ENCODE measurements at regions not wholly inside any gene's neighbourhood (a gene's known extent, or its start where the extent isn't known, plus 50 kb on each side); places are given as distances from the start of the nearest gene placed in this dataset.

GRCh38 chr15:39239562-39239961 is 341.3 kb upstream of the THBS1 start:
- H3K9me3 ChIP-seq (ENCODE audit: low read length), result no peaks in the 10 kb centered on the region
- no peak overlapping the region for H3K9ac ChIP-seq (ENCODE audit: insufficient read depth, low read depth, low read length)
- no peaks in the 10 kb centered on the region for H4K20me1 ChIP-seq (ENCODE audit: insufficient read depth, low read length)
- no peaks in the 10 kb centered on the region for H3K79me2 ChIP-seq (ENCODE audit: insufficient read depth, low read length)
- ATAC-seq, result no peak
- BruUV-seq (replicated peaks), result no TSS peak
- DNase-seq (ENCODE audit: low spot score), result no peak
- H2AFZ ChIP-seq (ENCODE audit: low read length), result no peak overlapping the region
- H3K4me3 ChIP-seq (replicated peaks in 1 of 3; ENCODE audit: insufficient read depth in 1 of 3, low read depth in 2 of 3, low read length in 3 of 3), result no peak overlapping the region
- no peaks in the 10 kb centered on the region for H3K36me3 ChIP-seq (replicated peaks in 1 of 2; ENCODE audit: control insufficient read depth in 1 of 2, insufficient read depth in 2 of 2, low read length in 2 of 2)
- in situ Hi-C loops (cut with HindIII; ENCODE audit: extremely low pct_ligation_motif_present, low pct_unique_long_range_greater_than_20kb), result no loop called here
- no peak overlapping the region for H3K4me2 ChIP-seq (ENCODE audit: low read depth, low read length)
- TF ChIP-seq ISL2 (CRISPR knock-in tag; IDR thresholded peaks at IDR 0.05) (no peak), RCOR2 (CRISPR knock-in tag; IDR thresholded peaks at IDR 0.05) (no peak), HOXA5 (CRISPR knock-in tag; IDR thresholded peaks at IDR 0.05) (no peak), SOX13 (IDR thresholded peaks at IDR 0.05) (no peak), SOX13 (CRISPR knock-in tag; conservative IDR thresholded peaks at IDR 0.05 in 1 of 2, IDR thresholded peaks at IDR 0.05 in 1 of 2) (no peak), U2AF2 (IDR thresholded peaks at IDR 0.05; ENCODE audit: low read depth, low read length) (no peak)
- no peak for FAIRE-seq
- intact Hi-C loops (cut with micrococcal nuclease; ENCODE audit: unreplicated experiment), result no loop called here
- 27% methylated on average over 1 of the region's 1 CpG for WGBS (ENCODE audit: low lambda C conversion rate)
- H3K4me1 ChIP-seq (ENCODE audit: insufficient read depth, low read length), result no peaks in the 10 kb centered on the region
- no peaks in the 10 kb centered on the region for H3K27me3 ChIP-seq (ENCODE audit: control insufficient read depth in 1 of 2, insufficient read depth in 2 of 2, low read length in 2 of 2)
- ChIA-PET CTCF (ENCODE audit: low intra/inter-chr PET ratio, low total read pairs) (no interaction called here), POLR2A (no interaction called here)
- no peak overlapping the region for H3K27ac ChIP-seq (ENCODE audit: extremely low read length, insufficient read depth, low read length)

DNA sequence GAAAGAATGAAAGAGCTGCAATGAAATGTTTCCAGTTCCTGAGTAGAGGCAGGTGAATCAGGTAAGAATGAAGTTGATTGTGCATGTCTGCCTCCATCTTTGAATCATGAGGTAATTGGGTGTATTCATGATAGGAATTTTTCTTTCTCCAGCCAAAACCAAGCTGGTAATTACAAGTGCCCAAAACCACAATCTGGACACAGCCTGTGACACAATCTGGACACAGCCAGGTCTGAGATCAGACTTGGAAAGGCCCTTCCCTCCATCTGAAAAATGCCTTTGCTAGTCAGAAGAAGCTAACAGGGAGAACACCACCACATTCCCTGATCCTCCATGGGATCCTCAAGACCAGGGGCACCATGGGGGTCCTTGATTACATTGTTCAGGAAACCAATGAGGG is 338.5 kb upstream of the THBS1 start:
- intact Hi-C loops (cut with micrococcal nuclease; ENCODE audit: unreplicated experiment), result no loop called here
- H3K4me1 ChIP-seq (ENCODE audit: insufficient read depth, low read length), result no peaks in the 10 kb centered on the region
- no peak overlapping the region for H3K27ac ChIP-seq (ENCODE audit: extremely low read length, insufficient read depth, low read length)
- no peak overlapping the region for H3K4me2 ChIP-seq (ENCODE audit: low read depth, low read length)
- H2AFZ ChIP-seq (ENCODE audit: low read length), result no peak overlapping the region
- no peak overlapping the region for H3K9ac ChIP-seq (ENCODE audit: insufficient read depth, low read depth, low read length)
- no peak for DNase-seq (ENCODE audit: low spot score)
- no peaks in the 10 kb centered on the region for H3K36me3 ChIP-seq (replicated peaks in 1 of 2; ENCODE audit: control insufficient read depth in 1 of 2, insufficient read depth in 2 of 2, low read length in 2 of 2)
- H4K20me1 ChIP-seq (ENCODE audit: insufficient read depth, low read length), result no peaks in the 10 kb centered on the region
- H3K9me3 ChIP-seq (ENCODE audit: low read length), result no peaks in the 10 kb centered on the region
- no peaks in the 10 kb centered on the region for H3K27me3 ChIP-seq (ENCODE audit: control insufficient read depth in 1 of 2, insufficient read depth in 2 of 2, low read length in 2 of 2)
- H3K4me3 ChIP-seq (replicated peaks in 1 of 3; ENCODE audit: insufficient read depth in 1 of 3, low read depth in 2 of 3, low read length in 3 of 3), result no peak overlapping the region
- H3K79me2 ChIP-seq (ENCODE audit: insufficient read depth, low read length), result no peaks in the 10 kb centered on the region
- BruUV-seq (replicated peaks), result no TSS peak
- ChIA-PET POLR2A (no interaction called here), CTCF (ENCODE audit: low intra/inter-chr PET ratio, low total read pairs) (no interaction called here)
- FAIRE-seq, result no peak
- in situ Hi-C loops (cut with HindIII; ENCODE audit: extremely low pct_ligation_motif_present, low pct_unique_long_range_greater_than_20kb), result no loop called here
- no peak for ATAC-seq
- TF ChIP-seq HNF4G (IDR thresholded peaks at IDR 0.05; ENCODE audit: borderline replicate concordance, low read depth, low read length), result no peak
- TF ChIP-seq HNF4G (CRISPR knock-in tag; IDR thresholded peaks at IDR 0.05; ENCODE audit: borderline replicate concordance, low read depth), result no peak
- TF ChIP-seq, protein P1, sequence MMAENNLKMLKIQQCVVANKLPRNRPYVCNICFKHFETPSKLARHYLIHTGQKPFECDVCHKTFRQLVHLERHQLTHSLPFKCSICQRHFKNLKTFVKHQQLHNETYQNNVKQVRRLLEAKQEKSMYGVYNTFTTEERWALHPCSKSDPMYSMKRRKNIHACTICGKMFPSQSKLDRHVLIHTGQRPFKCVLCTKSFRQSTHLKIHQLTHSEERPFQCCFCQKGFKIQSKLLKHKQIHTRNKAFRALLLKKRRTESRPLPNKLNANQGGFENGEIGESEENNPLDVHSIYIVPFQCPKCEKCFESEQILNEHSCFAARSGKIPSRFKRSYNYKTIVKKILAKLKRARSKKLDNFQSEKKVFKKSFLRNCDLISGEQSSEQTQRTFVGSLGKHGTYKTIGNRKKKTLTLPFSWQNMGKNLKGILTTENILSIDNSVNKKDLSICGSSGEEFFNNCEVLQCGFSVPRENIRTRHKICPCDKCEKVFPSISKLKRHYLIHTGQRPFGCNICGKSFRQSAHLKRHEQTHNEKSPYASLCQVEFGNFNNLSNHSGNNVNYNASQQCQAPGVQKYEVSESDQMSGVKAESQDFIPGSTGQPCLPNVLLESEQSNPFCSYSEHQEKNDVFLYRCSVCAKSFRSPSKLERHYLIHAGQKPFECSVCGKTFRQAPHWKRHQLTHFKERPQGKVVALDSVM (CRISPR knock-in tag; IDR thresholded peaks at IDR 0.05), result no peak
- no peak for TF ChIP-seq MEIS2 (CRISPR knock-in tag; IDR thresholded peaks at IDR 0.05)
- TF ChIP-seq HMG20B (CRISPR knock-in tag; conservative IDR thresholded peaks at IDR 0.05), result no peak
- TF ChIP-seq ZNF550 (CRISPR knock-in tag; IDR thresholded peaks at IDR 0.05; ENCODE audit: borderline replicate concordance), result no peak
- no peak for TF ChIP-seq NR0B2 (CRISPR knock-in tag; IDR thresholded peaks at IDR 0.05)
- TF ChIP-seq PHF20 (CRISPR knock-in tag; IDR thresholded peaks at IDR 0.05), result no peak
- no peak for TF ChIP-seq ZNF20 (CRISPR knock-in tag; IDR thresholded peaks at IDR 0.05)
- no peak for TF ChIP-seq ZNF317 (CRISPR knock-in tag; IDR thresholded peaks at IDR 0.05)
- TF ChIP-seq ZNF878 (CRISPR knock-in tag; IDR thresholded peaks at IDR 0.05), result no peak
- no peak for TF ChIP-seq TAF1 (CRISPR knock-in tag; IDR thresholded peaks at IDR 0.05)
- no peak for TF ChIP-seq ZNF121 (CRISPR knock-in tag; IDR thresholded peaks at IDR 0.05)
- no peak for TF ChIP-seq ZNF644 (CRISPR knock-in tag; IDR thresholded peaks at IDR 0.05; ENCODE audit: low read depth)
- TF ChIP-seq ZNF549 (CRISPR knock-in tag; IDR thresholded peaks at IDR 0.05), result no peak
- no peak for TF ChIP-seq ARNTL (CRISPR knock-in tag; IDR thresholded peaks at IDR 0.05)
